ENCODE measurements at regions not wholly inside any gene's neighbourhood (a gene's known extent, or its start where the extent isn't known, plus 50 kb on each side); places are given as distances from the start of the nearest gene placed in this dataset.
"Not testable (repeated sequence)": the region's sequence is repeated elsewhere in the genome, so short reads cannot be mapped to it uniquely, and the experiment has no call there.

DNA sequence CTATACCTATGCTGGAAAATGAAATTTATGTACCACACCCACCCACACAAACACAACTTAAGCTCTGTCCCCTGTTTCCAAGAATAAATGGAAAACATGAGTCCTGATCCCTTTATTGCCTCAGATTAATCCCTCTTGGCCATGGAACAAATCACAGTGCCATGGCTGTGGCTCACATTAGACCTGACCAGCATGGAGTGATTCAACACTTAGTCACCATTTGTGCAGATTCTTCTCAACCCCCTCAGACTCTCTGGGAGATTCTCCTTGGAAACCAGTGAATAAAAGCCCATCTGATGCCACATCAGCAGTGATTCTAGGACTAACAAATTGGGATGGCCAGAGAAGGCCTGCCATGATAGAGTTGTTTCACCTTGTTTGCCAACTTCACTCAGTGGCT, 204.4 kb upstream of the TMEM72 start:
- no peak overlapping the region for H3K4me3 ChIP-seq (ENCODE audit: low read length)
- no peak for DNase-seq (ENCODE audit: low read depth, low spot score)

DNA sequence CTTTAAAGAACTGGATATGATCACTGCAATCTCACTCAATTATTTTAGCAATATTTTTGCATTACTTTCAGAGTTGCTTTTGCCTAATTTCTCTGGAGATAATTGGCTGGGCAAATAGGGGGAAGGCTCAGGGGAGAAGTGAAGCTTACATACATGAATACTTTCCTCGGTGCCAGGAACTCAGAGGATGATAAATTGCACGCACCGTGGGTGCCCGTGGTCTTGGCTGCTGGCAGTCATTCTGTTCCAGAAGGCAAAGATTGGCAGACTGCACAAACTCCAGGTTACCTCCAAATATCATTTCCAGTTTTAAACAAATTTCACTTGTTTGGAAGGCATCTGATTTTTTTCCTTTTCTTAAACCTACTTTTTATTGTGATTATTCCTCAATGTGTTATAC, 197.8 kb upstream of the TMEM72 start:
- no peak for DNase-seq (ENCODE audit: low read depth, low spot score)
- no peak overlapping the region for H3K4me3 ChIP-seq (ENCODE audit: low read length)

DNA sequence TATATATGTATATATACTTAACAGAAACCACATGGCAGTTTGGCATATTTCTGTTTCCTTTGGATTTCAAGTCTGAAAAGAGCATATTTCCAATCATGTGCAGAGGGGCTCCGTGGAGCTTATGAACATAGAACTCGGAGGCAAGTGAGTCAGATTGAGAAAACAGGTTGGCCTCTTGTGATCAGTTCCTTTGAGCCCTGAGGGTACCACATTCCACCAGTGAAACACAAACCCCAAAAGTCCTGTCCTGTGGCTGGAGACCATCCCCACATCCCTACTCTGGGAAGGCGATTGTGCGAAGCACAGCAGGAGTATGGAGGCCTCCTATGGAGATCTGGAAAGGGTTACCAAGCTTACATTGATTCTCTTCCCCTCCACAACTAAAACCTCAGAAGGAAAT, 196.7 kb upstream of the TMEM72 start:
- H3K4me3 ChIP-seq (ENCODE audit: low read length), result no peak overlapping the region
- no peak for DNase-seq (ENCODE audit: low read depth, low spot score)

DNA sequence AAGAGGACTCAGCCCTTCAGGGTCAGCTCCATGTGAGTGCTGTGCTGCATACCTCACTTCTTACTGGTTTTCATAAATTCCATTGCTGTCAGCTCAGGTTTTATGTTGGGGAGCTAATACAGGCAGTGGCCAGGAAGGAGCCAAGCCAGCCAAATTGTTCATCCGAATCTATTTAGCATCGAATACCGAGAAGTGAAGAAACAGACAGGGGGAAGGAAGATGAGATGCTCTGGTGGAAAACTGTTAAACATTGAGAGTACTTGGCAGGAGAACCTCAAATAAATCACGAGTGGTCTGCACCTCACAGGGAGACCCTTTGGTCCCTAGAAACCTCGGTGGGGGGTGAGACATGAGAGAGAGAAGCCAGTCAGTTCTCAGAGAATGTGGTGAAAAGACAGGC, 196.0 kb upstream of the TMEM72 start:
- H3K4me3 ChIP-seq (ENCODE audit: low read length), result no peak overlapping the region
- no peak for DNase-seq (ENCODE audit: low read depth, low spot score)

DNA sequence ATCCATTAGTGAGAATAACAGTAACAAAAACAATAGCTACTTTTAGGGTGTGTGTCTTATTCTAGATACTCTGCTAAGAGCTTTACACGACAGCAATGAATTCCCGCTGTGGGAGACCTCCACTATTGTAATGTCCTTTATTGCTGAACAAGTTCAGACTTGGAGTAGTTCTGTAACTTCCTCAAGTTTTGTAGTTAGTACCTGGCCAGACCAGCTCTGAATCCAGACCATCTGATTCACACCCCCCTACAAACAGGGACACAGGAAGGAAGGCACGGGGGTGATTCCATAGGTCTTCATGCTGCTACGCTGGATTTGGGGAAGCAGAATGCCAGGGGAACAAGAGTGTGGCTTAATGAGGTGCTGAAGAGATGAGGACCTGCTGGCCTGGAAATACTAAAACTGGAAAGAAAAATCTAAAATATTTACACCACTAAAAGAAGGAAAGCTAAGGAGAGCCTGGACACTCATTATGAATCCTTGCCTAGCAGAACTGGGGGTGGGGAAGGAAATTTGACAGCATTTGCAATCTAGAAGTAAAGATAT, 194.6 kb upstream of the TMEM72 start:
- no peak for DNase-seq (ENCODE audit: low read depth, low spot score)
- no peak overlapping the region for H3K4me3 ChIP-seq (ENCODE audit: low read length)

DNA sequence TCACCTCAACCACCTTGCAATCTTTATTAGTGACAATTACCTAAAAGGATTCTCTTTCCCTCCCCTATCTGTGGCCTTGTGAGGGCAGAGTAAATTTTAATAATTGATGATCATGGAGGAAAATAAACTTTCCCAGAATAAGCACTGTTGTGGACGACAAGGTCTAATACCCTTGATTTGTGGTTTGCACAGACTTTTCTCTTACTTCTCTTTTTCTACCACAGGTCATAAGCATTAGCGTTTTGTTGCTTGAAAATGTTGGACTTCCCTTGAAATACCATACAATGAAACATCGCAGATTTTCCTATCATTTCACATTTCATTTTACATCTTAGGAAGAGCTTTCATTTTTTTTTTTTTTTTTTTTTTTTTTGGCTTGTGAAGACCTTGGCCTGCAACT, 188.1 kb upstream of the TMEM72 start:
- no peak for DNase-seq (ENCODE audit: low read depth, low spot score)
- no peak overlapping the region for H3K4me3 ChIP-seq (ENCODE audit: low read length)

DNA sequence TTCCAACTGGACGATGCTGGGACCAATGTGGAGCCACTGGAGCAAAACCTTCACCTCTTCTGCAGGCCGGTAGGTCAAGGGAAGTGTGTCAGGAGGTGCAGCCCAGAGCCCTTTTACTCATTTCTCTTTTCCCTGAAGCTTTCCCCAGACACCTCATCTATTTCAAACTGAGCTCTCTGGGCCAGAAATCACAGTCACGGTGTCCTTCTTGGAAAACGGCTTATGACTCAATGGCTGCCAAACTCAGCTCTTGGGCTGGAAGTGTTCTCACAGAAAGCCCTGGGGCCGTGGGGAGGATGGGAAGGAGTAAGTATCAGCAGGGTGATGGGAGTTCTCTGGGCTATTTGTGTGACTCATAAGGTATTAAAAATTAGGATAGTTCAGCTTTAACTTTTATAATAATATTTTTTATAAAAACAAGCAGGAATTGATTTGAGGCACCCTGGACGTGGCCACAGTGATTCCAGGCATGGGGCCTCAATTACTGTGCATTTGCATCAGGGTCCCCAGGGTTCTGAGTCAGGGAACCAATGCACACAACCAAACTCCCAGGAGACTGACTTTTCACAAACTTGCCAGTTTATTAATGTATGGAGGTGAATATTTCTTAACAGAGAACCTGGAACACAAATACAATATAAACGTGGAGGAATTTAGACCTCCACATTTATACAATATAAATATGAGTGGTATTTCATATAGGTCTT, 187.4 kb upstream of the TMEM72 start:
- DNase-seq (ENCODE audit: low read depth, low spot score), result no peak

DNA sequence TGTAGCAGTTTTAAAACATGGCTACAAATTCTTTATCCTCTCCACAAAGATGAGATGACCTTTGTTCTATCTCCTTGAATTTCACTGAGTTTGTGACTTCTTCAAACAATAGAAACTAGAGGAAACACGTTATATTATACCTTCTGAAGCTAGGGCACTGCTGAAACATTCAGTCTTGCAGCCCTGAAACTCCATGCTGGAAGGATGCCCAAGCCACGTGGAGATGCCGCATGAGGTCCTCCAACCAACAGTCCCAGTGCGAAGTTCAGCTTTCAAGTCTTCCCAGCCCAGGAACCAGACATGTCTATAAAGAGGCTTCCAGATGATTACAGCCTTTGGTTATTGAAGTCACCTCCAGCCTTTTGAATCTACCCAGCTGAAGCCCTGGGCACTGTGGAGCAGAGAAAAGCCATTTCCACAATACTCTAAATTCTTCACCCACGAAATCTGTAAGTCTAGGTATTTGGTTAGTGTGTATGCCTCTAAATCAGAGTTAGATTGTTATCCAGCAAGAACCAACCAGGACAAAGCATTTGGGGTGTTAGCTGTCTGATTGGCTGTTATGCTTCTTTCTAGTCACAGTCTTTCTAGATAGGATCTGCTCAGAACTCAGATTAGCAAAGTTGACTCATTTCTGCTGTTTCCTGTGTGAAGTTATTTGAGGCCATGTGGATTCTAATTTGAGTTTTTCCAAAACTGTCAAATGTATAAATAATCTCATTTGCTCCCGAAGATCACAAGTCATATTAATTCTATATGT, 186.5 kb upstream of the TMEM72 start:
- DNase-seq (ENCODE audit: low read depth, low spot score), result peak; percentile 63
- H3K4me3 ChIP-seq (ENCODE audit: low read length), result no peak overlapping the region

More for the DNA sequence above, 187.4 kb upstream of the TMEM72 start:
- no peak overlapping the region for H3K4me3 ChIP-seq (ENCODE audit: low read length)

DNA sequence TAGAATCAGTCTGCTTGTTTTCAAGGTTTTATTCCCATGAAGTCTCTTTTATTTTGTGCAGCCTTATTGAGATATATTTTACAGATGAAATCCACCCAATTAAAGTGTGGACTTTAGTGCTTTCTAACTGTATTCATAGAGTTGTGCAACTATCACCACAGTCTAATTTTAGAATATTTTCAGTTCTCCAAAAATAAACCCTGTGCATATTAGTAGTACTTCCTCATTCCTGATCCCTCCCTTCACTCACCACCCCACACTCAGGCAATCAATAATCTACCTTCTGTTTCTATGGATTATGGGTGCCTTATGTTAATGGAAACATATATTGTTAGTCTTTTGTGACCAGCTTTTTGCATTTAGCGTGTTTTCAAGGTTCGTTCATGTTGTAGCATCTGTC, 185.7 kb upstream of the TMEM72 start:
- DNase-seq (ENCODE audit: low read depth, low spot score), result no peak
- no peak overlapping the region for H3K4me3 ChIP-seq (ENCODE audit: low read length)

DNA sequence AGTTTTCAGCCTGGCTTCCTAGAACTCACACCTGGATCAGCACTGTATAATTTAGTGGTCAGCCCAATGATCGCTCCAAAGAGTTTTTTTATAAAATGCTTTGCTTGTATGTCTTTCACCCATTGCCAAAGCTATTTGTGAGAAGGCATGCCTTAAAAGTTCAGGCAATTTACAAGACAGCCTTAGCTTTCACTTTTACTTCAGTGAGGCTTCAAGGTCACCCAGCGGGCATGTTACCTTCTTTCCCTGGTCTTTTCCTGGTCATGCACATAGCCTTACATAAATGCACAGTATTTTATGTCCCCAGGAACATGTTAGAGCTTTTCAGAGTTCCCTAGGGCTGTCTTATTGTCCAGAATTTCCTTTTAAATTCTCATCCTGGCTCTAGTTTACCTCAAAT, 179.9 kb upstream of the TMEM72 start:
- no peak overlapping the region for H3K4me3 ChIP-seq (ENCODE audit: low read length)
- no peak for DNase-seq (ENCODE audit: low read depth, low spot score)

DNA sequence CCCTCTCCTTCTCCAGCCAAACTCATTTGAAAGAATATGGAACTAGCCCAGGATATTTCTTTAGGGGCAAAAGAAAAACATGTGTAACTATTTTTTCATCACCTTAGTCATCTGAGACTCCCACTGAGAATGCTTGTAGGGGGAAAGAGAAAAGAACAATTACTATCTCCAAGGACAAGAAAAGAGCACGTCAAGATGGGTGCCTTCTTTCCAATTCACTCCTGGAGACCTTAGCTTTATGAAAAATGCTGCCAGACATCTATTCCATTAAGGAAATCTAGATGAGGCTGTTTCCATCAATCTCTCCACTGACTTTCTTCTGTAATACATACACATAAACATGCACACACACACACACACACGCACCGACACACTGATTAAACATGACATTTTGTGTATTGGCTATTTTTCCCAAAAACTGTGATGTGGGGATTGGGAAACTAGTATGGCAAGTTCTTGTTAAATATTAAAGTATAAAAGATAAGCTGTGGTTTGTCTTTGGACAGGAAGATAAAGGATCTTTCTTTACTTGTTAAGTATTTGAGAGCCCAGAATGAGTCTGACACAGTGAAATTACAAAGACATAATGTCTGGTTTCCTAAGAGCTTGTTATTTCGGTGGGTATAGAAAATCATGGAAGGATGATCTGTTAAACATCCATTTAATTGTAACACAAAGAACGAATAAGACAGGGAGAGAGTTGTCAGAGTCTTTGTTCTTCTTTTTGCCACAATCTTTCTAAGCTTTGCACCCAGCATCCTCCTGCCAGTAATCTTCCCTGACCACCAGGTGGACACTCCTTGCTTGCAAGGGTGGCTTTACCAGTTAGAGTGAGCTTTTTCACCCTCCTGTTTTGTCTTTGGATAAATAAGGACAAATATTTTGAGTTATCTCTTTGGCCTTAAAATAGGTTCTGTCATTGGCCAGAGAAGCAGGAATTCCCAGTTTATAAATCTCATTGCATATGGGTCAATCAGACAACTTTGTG, 177.3 kb upstream of the TMEM72 start:
- no peak overlapping the region for H3K4me3 ChIP-seq (ENCODE audit: low read length)
- no peak for DNase-seq (ENCODE audit: low read depth, low spot score)

DNA sequence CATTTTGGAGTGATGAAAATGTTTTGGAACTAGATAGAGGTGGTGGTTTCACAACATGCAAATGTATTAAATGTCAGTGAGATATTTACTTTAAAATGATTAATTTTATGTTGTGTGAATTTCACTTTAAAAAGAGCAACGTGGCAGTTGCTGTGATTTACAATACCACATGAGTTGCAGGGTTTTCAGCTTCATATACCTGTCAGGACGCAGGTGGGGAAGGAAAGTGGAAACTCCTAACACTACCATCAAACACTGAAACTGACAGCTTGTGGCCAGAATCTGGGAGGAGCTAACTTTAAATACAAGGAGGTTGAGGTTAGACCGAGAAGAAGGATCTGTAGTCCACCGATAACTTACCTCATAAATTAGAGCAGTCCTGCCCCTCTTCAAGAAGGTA, 168.9 kb upstream of the TMEM72 start:
- H3K4me3 ChIP-seq (ENCODE audit: low read length), result no peak overlapping the region

DNA sequence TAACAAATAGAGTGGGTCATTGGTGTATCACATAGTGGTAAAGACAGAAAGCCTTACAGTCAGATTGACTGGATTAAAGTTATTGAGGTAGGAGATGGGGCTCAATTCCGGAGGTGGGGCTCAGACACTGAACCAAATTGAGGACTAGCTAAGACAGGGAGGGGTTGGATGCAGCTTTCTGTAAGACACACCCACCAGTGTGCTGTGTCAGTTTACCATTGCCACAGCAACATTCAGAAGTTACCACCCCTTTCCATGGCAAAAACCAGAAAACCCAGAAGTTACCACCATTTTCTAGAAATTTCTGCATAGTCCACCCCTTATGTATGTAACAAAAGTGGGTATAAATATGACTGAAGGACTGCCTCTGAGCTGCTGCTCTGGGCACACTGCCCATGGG, 167.6 kb upstream of the TMEM72 start:
- DNase-seq (ENCODE audit: low read depth, low spot score), result peak; percentile 51
- no peak overlapping the region for H3K4me3 ChIP-seq (ENCODE audit: low read length)

More for the DNA sequence above, 168.9 kb upstream of the TMEM72 start:
- peak; percentile 84 for DNase-seq (ENCODE audit: low read depth, low spot score)

DNA sequence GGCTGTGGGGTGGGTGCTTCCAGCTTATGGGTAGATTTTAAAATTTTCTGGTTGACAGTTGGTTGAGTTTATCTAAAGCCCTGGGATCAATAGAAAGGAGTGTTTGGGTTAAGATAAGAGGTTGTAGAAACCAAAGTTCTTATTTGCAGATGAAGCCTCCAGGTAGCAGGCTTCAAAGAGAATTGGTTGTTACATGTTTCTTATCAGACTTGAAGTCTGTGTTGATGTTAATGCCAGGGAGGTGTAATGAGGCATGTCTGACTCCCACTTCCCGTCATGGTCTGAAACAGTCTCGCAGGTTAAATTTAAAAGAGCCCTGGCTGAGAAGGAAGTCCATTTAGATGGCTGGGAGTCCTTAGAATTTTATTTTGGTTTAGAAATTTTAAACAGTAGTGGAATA, 165.2 kb upstream of the TMEM72 start:
- DNase-seq (ENCODE audit: low read depth, low spot score), result peak; percentile 98
- H3K4me3 ChIP-seq (ENCODE audit: low read length), result no peak overlapping the region

DNA sequence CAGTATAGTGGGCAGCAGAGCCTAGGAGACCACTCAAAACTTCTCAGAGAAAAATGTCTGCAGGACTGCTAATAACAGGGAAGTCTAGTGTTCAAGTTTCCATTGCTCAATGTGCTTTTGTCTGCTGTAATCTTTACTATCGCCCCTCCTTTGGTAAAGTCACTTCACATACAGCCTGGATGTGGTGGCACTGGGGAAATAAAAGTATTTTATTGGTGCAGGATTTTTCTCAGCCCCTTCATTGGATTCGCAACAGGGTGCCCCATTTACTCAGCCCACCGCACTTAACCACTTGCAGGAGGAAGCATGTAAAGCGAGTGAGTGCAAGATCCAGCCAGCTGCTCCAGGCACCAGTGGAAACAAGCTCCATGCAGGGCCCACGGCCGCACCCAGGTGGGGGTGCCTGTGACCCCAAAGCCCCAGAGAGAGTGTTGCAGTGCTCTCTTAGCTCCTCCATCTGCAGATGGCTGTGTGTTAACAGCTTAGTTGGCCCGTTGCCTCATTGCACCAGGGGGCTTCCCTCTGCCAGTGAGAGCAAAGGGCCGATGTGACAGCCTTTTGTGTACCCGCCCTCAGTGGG, 163.5 kb upstream of the TMEM72 start:
- peak overlapping the region; percentile 11 for H3K4me3 ChIP-seq (ENCODE audit: low read length)
- peak; percentile 84 for DNase-seq (ENCODE audit: low read depth, low spot score)

DNA sequence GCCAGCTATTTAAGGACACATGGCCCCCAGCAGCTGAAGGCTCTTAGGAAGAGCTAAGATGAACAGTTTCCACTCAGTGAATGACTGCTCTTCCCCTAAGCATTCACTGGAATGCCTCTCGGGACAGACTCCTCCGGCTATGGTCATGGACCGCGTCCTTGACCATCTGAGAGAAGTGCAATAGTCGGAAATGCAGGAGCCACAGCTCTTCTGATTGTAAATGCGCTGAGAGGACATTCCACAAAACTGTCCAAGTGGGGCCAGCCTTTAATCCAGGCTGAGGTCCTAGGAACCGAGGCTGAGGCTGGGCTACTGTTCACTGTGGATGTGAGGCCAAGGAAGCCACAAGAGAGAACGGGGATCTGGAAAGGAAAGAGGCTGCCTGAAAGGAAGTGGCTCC, 162.0 kb upstream of the TMEM72 start:
- DNase-seq (ENCODE audit: low read depth, low spot score), result no peak
- no peak overlapping the region for H3K4me3 ChIP-seq (ENCODE audit: low read length)

DNA sequence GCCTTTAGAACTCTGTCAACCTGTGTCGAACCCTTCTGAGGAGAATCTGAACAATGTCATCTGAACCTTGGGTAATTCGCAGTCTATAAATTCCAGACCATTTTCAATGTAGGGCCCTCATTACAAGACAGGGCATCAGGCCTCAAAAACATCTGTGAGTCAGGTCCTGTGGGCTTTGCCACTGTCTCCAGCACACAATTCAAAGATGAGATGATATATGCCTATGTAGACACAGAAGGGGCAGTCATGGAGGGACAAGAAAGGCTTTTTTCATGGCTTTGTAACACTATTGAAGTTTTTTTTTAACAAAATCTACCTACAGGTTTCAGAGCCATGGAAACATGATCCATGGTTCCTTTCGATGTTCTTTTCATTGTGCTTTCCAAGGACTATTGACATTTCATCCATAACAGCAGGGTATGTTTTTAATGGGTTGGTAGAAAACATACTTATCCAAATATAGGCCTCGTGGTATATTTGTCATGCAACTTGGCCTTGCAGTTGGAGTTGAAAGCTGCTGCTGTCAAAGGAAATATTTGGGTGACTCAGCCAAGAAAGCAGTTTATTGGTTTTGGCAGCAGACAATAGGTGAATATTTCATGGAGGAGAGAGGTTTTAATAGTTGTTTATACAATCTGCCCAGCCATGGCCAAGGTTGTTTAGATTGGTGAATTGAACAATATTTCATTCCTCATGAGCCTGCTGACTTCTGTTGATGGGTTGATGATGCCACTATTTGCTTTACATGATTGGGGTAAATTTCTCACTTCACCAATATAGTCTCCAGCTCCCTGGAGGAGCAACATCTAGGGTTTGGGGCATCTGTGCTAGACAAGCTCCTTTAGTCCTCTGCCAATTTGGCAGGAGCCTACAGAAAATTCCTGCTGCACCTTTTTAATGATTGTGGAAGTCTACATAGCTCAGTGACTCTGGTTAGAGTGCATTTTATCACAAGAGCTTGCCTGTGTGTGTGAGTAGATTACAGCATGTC, 158.4 kb upstream of the TMEM72 start:
- no peak overlapping the region for H3K4me3 ChIP-seq (ENCODE audit: low read length)
- DNase-seq (ENCODE audit: low read depth, low spot score), result no peak

DNA sequence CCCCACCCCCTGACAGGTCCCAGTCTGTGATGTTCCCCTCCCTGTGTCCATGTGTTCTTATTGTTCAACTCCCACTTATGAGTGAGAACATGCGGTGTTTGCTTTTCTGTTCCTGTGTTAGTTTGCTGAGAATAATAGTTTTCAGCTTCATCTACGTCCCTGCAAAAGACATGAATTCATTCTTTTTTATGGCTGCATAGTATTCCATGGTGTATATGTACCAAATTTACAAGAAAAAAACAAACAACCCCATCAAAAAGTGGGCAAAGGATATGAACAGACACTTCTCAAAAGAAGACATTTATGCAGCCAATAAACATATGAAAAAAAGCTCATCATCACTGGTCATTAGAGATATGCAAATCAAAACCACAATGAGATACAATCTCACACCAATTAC, 156.8 kb upstream of the TMEM72 start:
- not testable (repeated sequence) for H3K4me3 ChIP-seq (ENCODE audit: low read length); DNase-seq (ENCODE audit: low read depth, low spot score)
